Heart right ventricle (tissue), 16 donors: ENCODE measurements at regions not wholly inside any gene's neighbourhood (a gene's known extent, or its start where the extent isn't known, plus 50 kb on each side); places are given as distances from the start of the nearest gene placed in this dataset.

Experiments
- ATAC-seq, 8 donors: fragments of 200-7000 bp; cut with Tn5 transposase; one replicate each; pipeline ENCODE4 v1.9.1; 2020; ENCODE audit warnings: mild to moderate bottlenecking in 8 of 8, moderate library complexity in 8 of 8, moderate number of reproducible peaks in 1 of 8
- DNase-seq, 2 donors: peaks; one replicate each; pipeline ENCODE4 v3.0.0-alpha.2; 2020
- H3K27ac ChIP-seq, 10 donors: fragments of 200-600 bp; sonication (generic) in 2 of 10; one replicate each; pipeline versions ENCODE4 v1.5.0 to v1.8.0; 2020 to 2022; ENCODE audit warnings: mild to moderate bottlenecking in 3 of 10
- H3K27me3 ChIP-seq, 7 donors: fragments of 200-600 bp; one replicate each; pipeline ENCODE4 v1.8.0; 2021 to 2022; ENCODE audit warnings: mild to moderate bottlenecking in 2 of 7
- H3K36me3 ChIP-seq, 9 donors: fragments of 200-600 bp; sonication (generic) in 1 of 9; one replicate each; pipeline versions ENCODE4 v1.5.0 to v1.8.0; 2020 to 2022; ENCODE audit warnings: mild to moderate bottlenecking in 2 of 9
- H3K4me1 ChIP-seq, 9 donors: fragments of 200-600 bp; sonication (generic) in 1 of 9; one replicate each; pipeline versions ENCODE4 v1.5.0 to v1.8.0; 2020 to 2022; ENCODE audit warnings: mild to moderate bottlenecking in 4 of 9
- H3K4me3 ChIP-seq, 10 donors: fragments of 200-600 bp; sonication (generic) in 2 of 10; one replicate each; pipeline versions ENCODE4 v1.5.0 to v1.8.0; 2020 to 2022; ENCODE audit warnings: mild to moderate bottlenecking in 7 of 10, moderate library complexity in 2 of 10
- H3K9me3 ChIP-seq, 11 donors: fragments of 200-600 bp in 10 of 11; sonication (generic) in 2 of 11; one replicate each; pipeline versions ENCODE4 v1.5.0 to v1.8.0; 2013 to 2022; ENCODE audit warnings: mild to moderate bottlenecking in 2 of 11, control low read depth in 1 of 11, moderate library complexity in 1 of 11
- CTCF ChIP-seq, 9 donors: fragments of 200-600 bp; sonication (generic) in 2 of 9; IDR thresholded peaks; one replicate each; pipeline versions ENCODE4 v1.5.0 to v1.8.0; 2021 to 2022; ENCODE audit warnings: antibody characterized with exemption in 9 of 9, mild to moderate bottlenecking in 5 of 9, moderate library complexity in 1 of 9
- WGBS, 2 donors: extraction: QIAGEN DNeasy Blood & Tissue Kit; methylation state at CpG; one replicate each; pipeline ENCODE4 v1.1.7; 2013; ENCODE audit warnings: inconsistent platforms in 1 of 2; 5-methylcytosine and 5-hydroxymethylcytosine counted together
- intact Hi-C, 10 donors: fragments of 100-400 bp; cut with DNase I; formaldehyde crosslinking; loops; one replicate each; pipeline versions ENCODE4 v1.11.1 to v1.14.2; 2022
- donor health status: Arrhythmogenic right ventricular cardiomyopathy.
- donor health status: ischemic (EF 13 %, LVEDD 7.1; RV severe dilation, severe dysfunction).
- donor health status: healthy with polysubstance abuse.
- donor health status: DM: no; HTN: yes; CAD: no.
- donor health status: DM: no; HTN: no; CAD: no.
- donor health status: ischemic (EF 25% LVEDD 6.9; RV normal size, moderate dysfunction).
- donor health status: ischemic (EF 25% LVEDD 5.7; RV mildly dilated, moderate dysfunction).
- donor health status: healthy.
- donor health status: DM: yes; HTN: yes; CAD: no.
- donor health status: Ischemic cardiomyopathy.
- donor health status: ischemic (EF 35%, LVEDD 5.7; RV mildly dilated, moderate dysfunction).
- donor health status: nonischemic (EF 11% LVEDD 7.7; RV severe dilation, severe dysfunction).
- donor health status: DM: yes; HTN: yes; CAD: no.
- donor health status: PGD.
- donor health status: ischemic (EF 29% LVEDD 5.4; RV normal size, mild dysfunction).
- donor health status: nonischemic (EF 23%, LVEDD 6.1; RV moderate dilation, normal function).

- Histone ChIP-seq H3K9me3 (peaks cover 0 to 16% (median 5%) of the 10 kb centered on the region in 11 donors), H3K36me3 (no peaks in the 10 kb centered on the region), H3K4me1 (peaks cover 0 to 7% (median 0%) of the 10 kb centered on the region in 9 donors), H3K27me3 (peaks cover 0 to 9% (median 0%) of the 10 kb centered on the region in 7 donors), H3K27ac (no peak overlapping the region), H3K4me3 (no peak overlapping the region)
- whole genome bisulfite sequencing, 2 donors = 87 to 90% methylated on average over 5 of the region's 5 CpGs
- no peak for TF ChIP-seq CTCF (IDR thresholded peaks at IDR 0.05)
- intact Hi-C loops = no loop called here
- ATAC-seq (no peak), DNase-seq (no peak)
Measured at GRCh38 chr6:3585320-3585935, 128.6 kb upstream of the SLC22A23 start.

- no peak for ATAC-seq
- H3K9me3 ChIP-seq = peaks cover 0 to 16% (median 5%) of the 10 kb centered on the region in 11 donors
- H3K4me1 ChIP-seq = peaks cover 0 to 7% (median 0%) of the 10 kb centered on the region in 9 donors
- H3K4me3 ChIP-seq = no peak overlapping the region
- no peaks in the 10 kb centered on the region for H3K36me3 ChIP-seq
- H3K27me3 ChIP-seq = peaks cover 0 to 9% (median 0%) of the 10 kb centered on the region in 7 donors
- no peak for TF ChIP-seq CTCF (IDR thresholded peaks at IDR 0.05)
- 55 to 68% methylated on average over 4 of the region's 4 CpGs for WGBS, 2 donors
- intact Hi-C loops = no loop called here
- DNase-seq = no peak
- H3K27ac ChIP-seq = no peak overlapping the region
Measured at GRCh38 chr6:3584606-3585005, 127.8 kb upstream of the SLC22A23 start.

GRCh38 chr6:3581469-3581868 lies 124.6 kb upstream of the SLC22A23 start:
- H3K36me3 ChIP-seq = no peaks in the 10 kb centered on the region
- no peak for ATAC-seq
- intact Hi-C loops = no loop called here
- H3K27me3 ChIP-seq = peaks cover 0 to 16% (median 0%) of the 10 kb centered on the region in 7 donors
- TF ChIP-seq CTCF (IDR thresholded peaks at IDR 0.05) = no peak
- H3K27ac ChIP-seq = no peak overlapping the region
- no peaks in the 10 kb centered on the region for H3K9me3 ChIP-seq
- 92 to 96% methylated on average over 3 of the region's 3 CpGs for WGBS, 2 donors
- peaks cover 0 to 7% (median 0%) of the 10 kb centered on the region in 9 donors for H3K4me1 ChIP-seq
- no peak overlapping the region for H3K4me3 ChIP-seq
- no peak for DNase-seq

GRCh38 chr6:3579652-3580175 lies 122.9 kb upstream of the SLC22A23 start:
- H3K4me3 ChIP-seq = no peak overlapping the region
- peaks cover 0 to 16% (median 0%) of the 10 kb centered on the region in 7 donors for H3K27me3 ChIP-seq
- ATAC-seq (no peak), DNase-seq (no peak)
- no peak overlapping the region for H3K27ac ChIP-seq
- WGBS, 2 donors = 76 to 80% methylated on average over 13 of the region's 13 CpGs
- H3K9me3 ChIP-seq = no peaks in the 10 kb centered on the region
- TF ChIP-seq CTCF (IDR thresholded peaks at IDR 0.05) = no peak
- no peaks in the 10 kb centered on the region for H3K36me3 ChIP-seq
- intact Hi-C loops = no loop called here
- H3K4me1 ChIP-seq = no peaks in the 10 kb centered on the region
